HepG2 (cell line): ENCODE measurements at regions not wholly inside any gene's neighbourhood (a gene's known extent, or its start where the extent isn't known, plus 50 kb on each side); places are given as distances from the start of the nearest gene placed in this dataset.
A peak's percentile ranks its signal among the peaks of the same experiment; 100 is the strongest.

ENCODE experiments used
- ATAC-seq: fragments of 200-7000 bp; cut with Tn5 transposase; 3 replicates; pipeline ENCODE4 v1.9.1; 2020; ENCODE audit warnings: mild to moderate bottlenecking, moderate library complexity
- BruUV-seq: library from RNA; stranded (reverse); fragments of 400-500 nt; replicated peaks from 2 replicates; lab custom pipeline; 2021; lab: Mats Ljungman, UMichigan
- CTCF ChIA-PET: fragments of 300-600 bp; formaldehyde crosslinking; extraction: SDS; loops from one replicate; lab custom pipeline; 2021; ENCODE audit warnings: low total read pairs, inconsistent platforms, low intra/inter-chr PET ratio; lab: Yijun Ruan, JAX
- POLR2A ChIA-PET: fragments of 350-600 bp; sonication (Branson Sonifier 250); formaldehyde crosslinking; loops from one replicate; lab custom pipeline; 2020; ENCODE audit warnings: antibody characterized with exemption, inconsistent platforms; lab: Yijun Ruan, JAX
- DNase-seq: peaks from one replicate; pipeline ENCODE4 v3.0.0-alpha.2; 2015; ENCODE audit warnings: low spot score
- FAIRE-seq: peaks from 3 replicates; lab custom pipeline; 2011; peaks lifted over from hg19 to GRCh38; lab: Jason Lieb, UNC
- H2AFZ ChIP-seq: one replicate; pipeline ENCODE4 v1.6.1; 2011; ENCODE audit warnings: low read length, inconsistent platforms
- H3K27ac ChIP-seq: fragments of 300-600 bp; 3 replicates; pipeline ENCODE4 v1.8.0; 2011; ENCODE audit warnings: mixed run types, mild to moderate bottlenecking, mixed read lengths, low read length, inconsistent platforms; ENCODE audit not compliant: insufficient read depth; ENCODE audit errors: extremely low read length
- H3K27me3 ChIP-seq, 2 experiments: fragments of 200-600 bp in 1 of 2; 2 replicates in 1 of 2; 3 replicates in 1 of 2; pipeline versions ENCODE4 v1.6.0 to v1.8.0; 2011; ENCODE audit warnings: low read length in 2 of 2, mild to moderate bottlenecking in 2 of 2, moderate library complexity in 2 of 2, inconsistent platforms in 1 of 2; ENCODE audit not compliant: insufficient read depth in 2 of 2, control insufficient read depth in 1 of 2
- H3K36me3 ChIP-seq, 2 experiments: fragments of 200-600 bp in 1 of 2; replicated peaks in 1 of 2; 2 replicates in 1 of 2; 3 replicates in 1 of 2; pipeline versions ENCODE4 v1.5.1 to v1.8.0; 2011; ENCODE audit warnings: low read length in 2 of 2, inconsistent platforms in 1 of 2; ENCODE audit not compliant: insufficient read depth in 2 of 2, control insufficient read depth in 1 of 2
- H3K4me1 ChIP-seq: 2 replicates; pipeline ENCODE4 v1.5.1; 2012; ENCODE audit warnings: low read length, inconsistent platforms; ENCODE audit not compliant: insufficient read depth
- H3K4me2 ChIP-seq: 2 replicates; pipeline ENCODE4 v1.6.0; 2011; ENCODE audit warnings: low read depth, low read length, inconsistent platforms
- H3K4me3 ChIP-seq, 3 experiments: fragments of 200-600 bp in 1 of 3; sonication (generic), shearing (Covaris generic) in 1 of 3; replicated peaks in 1 of 3; 2 replicates each; pipeline ENCODE4 v1.5.1; 2011 to 2016; ENCODE audit warnings: low read length in 3 of 3, inconsistent platforms in 2 of 3, low read depth in 2 of 3, mild to moderate bottlenecking in 2 of 3, control low read depth in 1 of 3, mixed read lengths in 1 of 3; ENCODE audit not compliant: insufficient read depth in 1 of 3
- H3K79me2 ChIP-seq: one replicate; pipeline ENCODE4 v1.6.1; 2011; ENCODE audit warnings: low read length, inconsistent platforms; ENCODE audit not compliant: insufficient read depth
- H3K9ac ChIP-seq: 2 replicates; pipeline ENCODE4 v1.6.0; 2011; ENCODE audit warnings: mild to moderate bottlenecking, low read depth, low read length, inconsistent platforms; ENCODE audit not compliant: insufficient read depth
- H3K9me3 ChIP-seq: 2 replicates; pipeline ENCODE4 v1.5.1; 2012; ENCODE audit warnings: mild to moderate bottlenecking, low read length
- H4K20me1 ChIP-seq: 2 replicates; pipeline ENCODE4 v1.6.0; 2011; ENCODE audit warnings: inconsistent platforms, mild to moderate bottlenecking, low read length, moderate library complexity; ENCODE audit not compliant: insufficient read depth
- GPN1 ChIP-seq: sonication (generic); formaldehyde crosslinking; IDR thresholded peaks from 2 replicates; pipeline ENCODE4 v1.5.1; 2020; ENCODE audit warnings: missing genetic modification reagents, borderline replicate concordance
- LBX2 ChIP-seq: sonication (generic); formaldehyde crosslinking; IDR thresholded peaks from 2 replicates; pipeline ENCODE4 v1.5.0; 2020; ENCODE audit warnings: missing genetic modification reagents, mild to moderate bottlenecking, borderline replicate concordance
- MAFF ChIP-seq: IDR thresholded peaks from 2 replicates; pipeline ENCODE4 v1.6.1; 2011; ENCODE audit warnings: low read depth, low read length, improper control_type of control experiment
- MAFK ChIP-seq, 2 experiments: IDR thresholded peaks in 1 of 2; conservative IDR thresholded peaks in 1 of 2; 2 replicates each; pipeline ENCODE4 v1.6.1; 2011; ENCODE audit warnings: improper control_type of control experiment in 2 of 2, low read length in 2 of 2
- NFIC ChIP-seq: IDR thresholded peaks from 2 replicates; pipeline ENCODE4 v1.6.1; 2012; ENCODE audit warnings: mild to moderate bottlenecking, low read length, inconsistent platforms
- REPIN1 ChIP-seq: sonication (generic); formaldehyde crosslinking; IDR thresholded peaks from 2 replicates; pipeline ENCODE4 v1.8.0; 2022; ENCODE audit warnings: missing genetic modification reagents, low read depth, mild to moderate bottlenecking, borderline replicate concordance
- SMAD3 ChIP-seq: sonication (generic); formaldehyde crosslinking; IDR thresholded peaks from 2 replicates; pipeline ENCODE4 v1.4.0; 2020; ENCODE audit warnings: missing genetic modification reagents
- ZNF768 ChIP-seq: sonication (generic); formaldehyde crosslinking; IDR thresholded peaks from 2 replicates; pipeline ENCODE4 v1.4.0; 2020; ENCODE audit warnings: missing genetic modification reagents
- ZNF841 ChIP-seq: sonication (generic); formaldehyde crosslinking; IDR thresholded peaks from 2 replicates; pipeline ENCODE4 v1.8.1; 2023; ENCODE audit warnings: missing genetic modification reagents, borderline replicate concordance
- WGBS: methylation state at CpG from one replicate; pipeline ENCODE4 v1.1.6; 2017; ENCODE audit warnings: low lambda C conversion rate; 5-methylcytosine and 5-hydroxymethylcytosine counted together
- in situ Hi-C: cut with HindIII; loops from 2 replicates; pipeline ENCODE4 v1.10.0; 2017; ENCODE audit warnings: low pct_unique_long_range_greater_than_20kb; ENCODE audit not compliant: extremely low pct_ligation_motif_present
- intact Hi-C: fragments of 100-400 bp; cut with micrococcal nuclease; formaldehyde crosslinking; loops from one replicate; pipeline ENCODE4 v1.10.0; 2022; ENCODE audit not compliant: unreplicated experiment

- no peaks in the 10 kb centered on the region for H4K20me1 ChIP-seq
- no peak overlapping the region for H3K4me2 ChIP-seq
- peaks cover 5% of the 10 kb centered on the region; the same call in 1 of the 2 replicates for H3K9me3 ChIP-seq
- H3K4me1 ChIP-seq = no peaks in the 10 kb centered on the region
- ChIA-PET CTCF (no interaction called here), POLR2A (no interaction called here)
- FAIRE-seq (no peak), DNase-seq (no peak), ATAC-seq (no peak)
- H2AFZ ChIP-seq = no peak overlapping the region
- no TSS peak for BruUV-seq
- no peak overlapping the region for H3K9ac ChIP-seq
- intact Hi-C loops (no loop called here), in situ Hi-C loops (no loop called here)
- no peak overlapping the region for H3K27ac ChIP-seq
- H3K79me2 ChIP-seq = no peaks in the 10 kb centered on the region
- TF ChIP-seq REPIN1 (CRISPR knock-in tag) (no peak), MAFK (conservative IDR thresholded peaks at IDR 0.05 in 1 of 2, IDR thresholded peaks at IDR 0.05 in 1 of 2; ENCODE audit: low read length in 2 of 2) (peak; percentile 55 to 58), MAFF (0 out of 2 replicates have a peak, but pooled peaks have one; percentile 33)
- WGBS = 3% methylated on average over 4 of the region's 4 CpGs
- H3K4me3 ChIP-seq = no peak overlapping the region
- H3K27me3 ChIP-seq = no peaks in the 10 kb centered on the region
- no peaks in the 10 kb centered on the region for H3K36me3 ChIP-seq
Measured at GRCh38 chr12:113586461-113586860, 114.8 kb upstream of the LHX5 start.

- BruUV-seq = no TSS peak
- 10% methylated on average over 5 of the region's 5 CpGs for WGBS
- Histone ChIP-seq H3K4me3 (no peak overlapping the region), H3K9me3 (peaks cover 13% of the 10 kb centered on the region), H3K27me3 (no peaks in the 10 kb centered on the region), H3K36me3 (no peaks in the 10 kb centered on the region), H3K4me2 (no peak overlapping the region), H4K20me1 (no peaks in the 10 kb centered on the region), H2AFZ (no peak overlapping the region), H3K79me2 (no peaks in the 10 kb centered on the region)
- ATAC-seq = no peak
- CTCF ChIA-PET = no interaction called here
- no peak for FAIRE-seq
- in situ Hi-C loops = no loop called here
- DNase-seq = no peak
- POLR2A ChIA-PET = no interaction called here
- TF ChIP-seq SMAD3 (CRISPR knock-in tag) = no peak
- TF ChIP-seq GPN1 (CRISPR knock-in tag) = no peak
- TF ChIP-seq ZNF841 (CRISPR knock-in tag) = no peak
- peak; percentile 61; the same call in 1 of the 2 replicates for TF ChIP-seq ZNF768 (CRISPR knock-in tag)
- TF ChIP-seq LBX2 (CRISPR knock-in tag) = no peak
- no peak for TF ChIP-seq NFIC
- TF ChIP-seq, all 625 proteins: peak for 1
- Histone ChIP-seq H3K4me1 (no peaks in the 10 kb centered on the region), H3K9ac (no peak overlapping the region), H3K27ac (no peak overlapping the region)
- intact Hi-C loops = no loop called here
Measured at GRCh38 chr12:113582521-113583218, 111.0 kb upstream of the LHX5 start.
